ENCODE measurements at regions not wholly inside any gene's neighbourhood (a gene's known extent, or its start where the extent isn't known, plus 50 kb on each side); places are given as distances from the start of the nearest gene placed in this dataset.
"Not testable (repeated sequence)": the region's sequence is repeated elsewhere in the genome, so short reads cannot be mapped to it uniquely, and the experiment has no call there.

GRCh38 chr22:23433127-23434005, 146.7 kb downstream of the IGLL1 start (continued):
- peak; percentile 43; the same call in 1 of the 2 replicates for TF ChIP-seq FOXP4 (CRISPR knock-in tag; IDR thresholded peaks at IDR 0.05)
- TF ChIP-seq BCL3 (CRISPR knock-in tag; IDR thresholded peaks at IDR 0.05): 0 out of 2 replicates have a peak, but pooled peaks have one; percentile 35
- TF ChIP-seq ZNF816 (CRISPR knock-in tag; IDR thresholded peaks at IDR 0.05; ENCODE audit: borderline replicate concordance): 0 out of 2 replicates have a peak, but pooled peaks have one; percentile 31
- TF ChIP-seq PHF21A (CRISPR knock-in tag; IDR thresholded peaks at IDR 0.05): peak; percentile 27; the same call in 1 of the 2 replicates
- peak; percentile 67; the same call in 1 of the 2 replicates for TF ChIP-seq MLX (CRISPR knock-in tag; IDR thresholded peaks at IDR 0.05)
- 0 out of 2 replicates have a peak, but pooled peaks have one; percentile 20 for TF ChIP-seq BRCA1 (CRISPR knock-in tag; IDR thresholded peaks at IDR 0.05)
- 0 out of 2 replicates have a peak, but pooled peaks have one; percentile 24 for TF ChIP-seq ZMAT3 (CRISPR knock-in tag; conservative IDR thresholded peaks at IDR 0.05)
- TF ChIP-seq GMEB1 (CRISPR knock-in tag; IDR thresholded peaks at IDR 0.05; ENCODE audit: borderline replicate concordance): peak; percentile 32; the same call in 1 of the 2 replicates
- not testable (repeated sequence) for TF ChIP-seq GABPA (IDR thresholded peaks at IDR 0.05; ENCODE audit: low read depth, low read length); FOXP1 (IDR thresholded peaks at IDR 0.05)
- TF ChIP-seq GABPA (CRISPR knock-in tag; IDR thresholded peaks at IDR 0.05; ENCODE audit: low read depth): peak; percentile 23; the same call in 1 of the 2 replicates
- TF ChIP-seq CEBPB (IDR thresholded peaks at IDR 0.05; ENCODE audit: borderline replicate concordance, low read depth, low read length): peak; percentile 26; the same call in 1 of the 2 replicates
- 0 out of 2 replicates have a peak, but pooled peaks have one; percentile 22 for TF ChIP-seq MYPOP (CRISPR knock-in tag; IDR thresholded peaks at IDR 0.05)
- peak; percentile 40; the same call in 1 of the 2 replicates for TF ChIP-seq ZMYM4 (CRISPR knock-in tag; IDR thresholded peaks at IDR 0.05)
- TF ChIP-seq FOXP1 (CRISPR knock-in tag; IDR thresholded peaks at IDR 0.05): peak; percentile 33; the same call in 1 of the 2 replicates
- peak; percentile 39; the same call in 1 of the 2 replicates for TF ChIP-seq ZSCAN25 (CRISPR knock-in tag; IDR thresholded peaks at IDR 0.05)
